Neural cell (in vitro differentiated cells): ENCODE measurements at regions not wholly inside any gene's neighbourhood (a gene's known extent, or its start where the extent isn't known, plus 50 kb on each side); places are given as distances from the start of the nearest gene placed in this dataset.

Source experiments
- H2AFZ ChIP-seq: fragments of 200-600, 300-800 bp; sonication (generic), shearing (Covaris generic); 2 replicates; pipeline ENCODE4 v1.6.0; 2014; ENCODE audit warnings: low read depth, mild to moderate bottlenecking, antibody characterized with exemption, low read length, moderate library complexity
- H3F3A ChIP-seq: fragments of 200-600 bp; shearing (Covaris generic); 2 replicates; pipeline ENCODE4 v1.6.1; 2016; ENCODE audit warnings: mild to moderate bottlenecking, moderate library complexity, mixed read lengths, antibody characterized with exemption, low read length; ENCODE audit not compliant: insufficient read depth, poor library complexity, severe bottlenecking
- H3K27ac ChIP-seq: fragments of 200-600, 300-800 bp; sonication (generic), shearing (Covaris generic); 2 replicates; pipeline ENCODE4 v1.5.1; 2014; ENCODE audit warnings: mild to moderate bottlenecking, low read length, moderate library complexity
- H3K27me3 ChIP-seq: fragments of 300-800, 200-600 bp; sonication (generic), shearing (Covaris generic); 2 replicates; pipeline ENCODE4 v1.6.0; 2014; ENCODE audit warnings: mild to moderate bottlenecking, low read depth, low read length, moderate library complexity; ENCODE audit not compliant: insufficient read depth
- H3K36me3 ChIP-seq: fragments of 300-800, 200-600 bp; sonication (generic), shearing (Covaris generic); 2 replicates; pipeline ENCODE4 v1.5.1; 2014; ENCODE audit warnings: mild to moderate bottlenecking, antibody characterized with exemption, low read length, moderate library complexity; ENCODE audit not compliant: insufficient read depth
- H3K4me2 ChIP-seq: fragments of 300-800, 200-600 bp; sonication (generic), shearing (Covaris generic); 2 replicates; pipeline ENCODE4 v1.6.0; 2014; ENCODE audit warnings: mild to moderate bottlenecking, low read length
- H3K4me3 ChIP-seq: fragments of 300-800, 200-600 bp; sonication (generic), shearing (Covaris generic); 2 replicates; pipeline ENCODE4 v1.5.1; 2014; ENCODE audit warnings: mild to moderate bottlenecking, low read length, moderate library complexity
- H3K79me2 ChIP-seq: fragments of 200-600 bp; shearing (Covaris generic); replicated peaks from 2 replicates; pipeline ENCODE4 v1.6.0; 2014; ENCODE audit warnings: mild to moderate bottlenecking, low read length, moderate library complexity; ENCODE audit not compliant: insufficient read depth
- H3K9ac ChIP-seq: fragments of 300-800, 200-600 bp; sonication (generic), shearing (Covaris generic); 2 replicates; pipeline ENCODE4 v1.6.1; 2016; ENCODE audit warnings: mild to moderate bottlenecking, low read length, mixed read lengths
- H3K9me2 ChIP-seq: fragments of 200-600 bp; shearing (Covaris generic); 2 replicates; pipeline ENCODE4 v1.6.1; 2016; ENCODE audit warnings: mild to moderate bottlenecking, low read length, mixed read lengths; ENCODE audit not compliant: insufficient read depth
- H3K9me3 ChIP-seq: fragments of 200-600, 300-800 bp; sonication (generic), shearing (Covaris generic); 2 replicates; pipeline ENCODE4 v1.6.1; 2016; ENCODE audit warnings: mild to moderate bottlenecking, mixed run types, low read length, moderate library complexity, mixed read lengths
- H4K20me1 ChIP-seq: fragments of 200-600 bp; shearing (Covaris generic); 2 replicates; pipeline ENCODE4 v1.6.1; 2016; ENCODE audit warnings: mild to moderate bottlenecking, mixed run types; ENCODE audit not compliant: insufficient read depth
- EP300 ChIP-seq: fragments of 450-650 bp; conservative IDR thresholded peaks from 2 replicates; pipeline ENCODE4 v1.6.1; 2014; ENCODE audit warnings: antibody characterized with exemption, mild to moderate bottlenecking, moderate library complexity; ENCODE audit not compliant: poor library complexity, severe bottlenecking
- EZH2 ChIP-seq: fragments of 200-600, 300-800 bp; shearing (Covaris generic), sonication (generic); IDR thresholded peaks from 2 replicates; pipeline ENCODE4 v1.6.1; 2014; ENCODE audit warnings: antibody characterized with exemption, low read length, borderline replicate concordance, mild to moderate bottlenecking; ENCODE audit not compliant: insufficient read depth, poor library complexity, severe bottlenecking
- MXI1 ChIP-seq: fragments of 450-650 bp; conservative IDR thresholded peaks from 2 replicates; pipeline ENCODE4 v1.6.1; 2014; ENCODE audit warnings: antibody characterized with exemption, mild to moderate bottlenecking; ENCODE audit not compliant: poor library complexity, severe bottlenecking
- POLR2AphosphoS5 ChIP-seq: IDR thresholded peaks from 2 replicates; pipeline ENCODE4 v1.6.1; 2012
- RAD21 ChIP-seq: fragments of 450-650 bp; conservative IDR thresholded peaks from 2 replicates; pipeline ENCODE4 v1.6.1; 2014; ENCODE audit warnings: antibody characterized with exemption, mild to moderate bottlenecking, moderate library complexity
- REST ChIP-seq: IDR thresholded peaks from 2 replicates; pipeline ENCODE4 v1.6.1; 2012; ENCODE audit warnings: borderline replicate concordance
- SMC3 ChIP-seq: fragments of 450-650 bp; conservative IDR thresholded peaks from 2 replicates; pipeline ENCODE4 v1.6.1; 2014; ENCODE audit warnings: antibody characterized with exemption, mild to moderate bottlenecking, moderate library complexity; ENCODE audit not compliant: poor library complexity
- TAF1 ChIP-seq: IDR thresholded peaks from 2 replicates; pipeline ENCODE4 v1.6.1; 2012; ENCODE audit warnings: low read depth
- TF ChIP-seq, protein P1 (sequence below): fragments of 450-650 bp; IDR thresholded peaks from 2 replicates; pipeline ENCODE4 v1.5.1; 2014; ENCODE audit warnings: antibody characterized with exemption, mild to moderate bottlenecking, moderate library complexity; ENCODE audit not compliant: poor library complexity, severe bottlenecking

DNA sequence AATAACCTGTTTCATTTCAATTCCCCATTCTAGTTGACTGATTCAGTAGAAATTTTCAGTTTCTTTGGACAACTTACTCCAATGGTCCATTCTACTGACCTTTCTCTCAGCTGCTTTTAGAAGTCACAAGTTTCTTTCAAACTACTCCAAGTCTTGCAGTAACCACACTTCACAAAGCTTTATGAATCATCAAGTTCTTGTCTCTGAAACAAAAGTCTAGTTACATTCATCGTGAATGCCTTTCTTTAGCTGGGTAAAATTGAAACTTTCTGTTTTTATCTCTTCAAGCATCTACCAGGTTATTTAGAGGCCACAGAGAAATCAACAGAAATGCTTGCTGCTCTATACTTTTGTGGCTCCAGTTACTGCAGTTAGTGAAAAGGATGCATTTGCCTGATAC is 405.4 kb downstream of the TMEM232 start:
- TF ChIP-seq RAD21 (no peak), EZH2 (no peak), MXI1 (no peak), POLR2AphosphoS5 (no peak), SMC3 (no peak), TAF1 (no peak), EP300 (no peak), REST (no peak)
- TF ChIP-seq, protein P1, sequence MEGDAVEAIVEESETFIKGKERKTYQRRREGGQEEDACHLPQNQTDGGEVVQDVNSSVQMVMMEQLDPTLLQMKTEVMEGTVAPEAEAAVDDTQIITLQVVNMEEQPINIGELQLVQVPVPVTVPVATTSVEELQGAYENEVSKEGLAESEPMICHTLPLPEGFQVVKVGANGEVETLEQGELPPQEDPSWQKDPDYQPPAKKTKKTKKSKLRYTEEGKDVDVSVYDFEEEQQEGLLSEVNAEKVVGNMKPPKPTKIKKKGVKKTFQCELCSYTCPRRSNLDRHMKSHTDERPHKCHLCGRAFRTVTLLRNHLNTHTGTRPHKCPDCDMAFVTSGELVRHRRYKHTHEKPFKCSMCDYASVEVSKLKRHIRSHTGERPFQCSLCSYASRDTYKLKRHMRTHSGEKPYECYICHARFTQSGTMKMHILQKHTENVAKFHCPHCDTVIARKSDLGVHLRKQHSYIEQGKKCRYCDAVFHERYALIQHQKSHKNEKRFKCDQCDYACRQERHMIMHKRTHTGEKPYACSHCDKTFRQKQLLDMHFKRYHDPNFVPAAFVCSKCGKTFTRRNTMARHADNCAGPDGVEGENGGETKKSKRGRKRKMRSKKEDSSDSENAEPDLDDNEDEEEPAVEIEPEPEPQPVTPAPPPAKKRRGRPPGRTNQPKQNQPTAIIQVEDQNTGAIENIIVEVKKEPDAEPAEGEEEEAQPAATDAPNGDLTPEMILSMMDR, result no peak
- no peak overlapping the region for H3K4me2 ChIP-seq
- no peaks in the 10 kb centered on the region for H4K20me1 ChIP-seq
- H3K36me3 ChIP-seq, result no peaks in the 10 kb centered on the region
- no peaks in the 10 kb centered on the region for H3K27me3 ChIP-seq
- no peak overlapping the region for H3K27ac ChIP-seq
- H3K79me2 ChIP-seq, result no peaks in the 10 kb centered on the region
- no peak overlapping the region for H3K4me3 ChIP-seq
- H3K9me3 ChIP-seq, result no peaks in the 10 kb centered on the region
- no peak overlapping the region for H2AFZ ChIP-seq
- H3F3A ChIP-seq, result no peaks in the 10 kb centered on the region
- H3K9ac ChIP-seq, result no peak overlapping the region
- H3K9me2 ChIP-seq, result no peaks in the 10 kb centered on the region

DNA sequence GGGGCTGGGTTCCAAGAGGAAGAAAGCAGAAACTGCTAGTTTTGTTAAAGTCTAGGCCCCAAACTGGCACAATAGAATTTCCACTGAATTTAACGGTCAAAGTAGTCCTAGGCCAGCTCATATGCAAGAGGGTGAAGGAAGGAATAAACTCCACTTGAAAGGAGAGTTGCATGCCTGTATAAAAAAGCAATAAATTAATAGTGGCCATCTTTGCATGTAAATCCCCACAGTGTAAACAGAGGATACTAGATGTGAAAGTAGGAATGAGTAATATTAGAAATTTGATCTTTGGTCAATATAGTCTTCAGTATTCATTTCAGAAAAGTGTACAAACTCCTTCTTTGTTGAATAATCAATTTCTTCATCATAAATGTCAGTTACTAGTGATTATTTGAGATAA is 403.1 kb downstream of the TMEM232 start:
- Histone ChIP-seq H3K4me2 (no peak overlapping the region), H4K20me1 (no peaks in the 10 kb centered on the region), H3K9me3 (no peaks in the 10 kb centered on the region), H3K27ac (no peak overlapping the region), H3K4me3 (no peak overlapping the region), H2AFZ (no peak overlapping the region), H3K9me2 (no peaks in the 10 kb centered on the region), H3K36me3 (no peaks in the 10 kb centered on the region), H3F3A (no peaks in the 10 kb centered on the region), H3K27me3 (no peaks in the 10 kb centered on the region), H3K9ac (no peak overlapping the region), H3K79me2 (no peaks in the 10 kb centered on the region)
- TF ChIP-seq POLR2AphosphoS5, result no peak
- no peak for TF ChIP-seq EZH2
- TF ChIP-seq RAD21, result no peak
- TF ChIP-seq SMC3, result no peak
- TF ChIP-seq, protein P1, result no peak
